ENCODE measurements at regions not wholly inside any gene's neighbourhood (a gene's known extent, or its start where the extent isn't known, plus 50 kb on each side); places are given as distances from the start of the nearest gene placed in this dataset.

- no peak for TF ChIP-seq POLR2AphosphoS5 (IDR thresholded peaks at IDR 0.05; ENCODE audit: low read depth, low read length)
- TF ChIP-seq POLR2A (IDR thresholded peaks at IDR 0.05; ENCODE audit: low read depth, low read length) = no peak
- no peak for TF ChIP-seq SPI1 (IDR thresholded peaks at IDR 0.05; ENCODE audit: low read depth, low read length)
- no peak for TF ChIP-seq POU2F2 (IDR thresholded peaks at IDR 0.05; ENCODE audit: low read depth, low read length)
Observed at GRCh38 chr6:109242925-109243324, 139.3 kb downstream of the CD164 start.

Data from GM12891 (cell line).